ENCODE measurements at regions not wholly inside any gene's neighbourhood (a gene's known extent, or its start where the extent isn't known, plus 50 kb on each side); places are given as distances from the start of the nearest gene placed in this dataset.

GRCh38 chr6:91659891-91660290 lies 1073.0 kb upstream of the MAP3K7 start:
- H3K27me3 Mint-ChIP-seq: no peaks in the 10 kb centered on the region
- ATAC-seq (no peak), DNase-seq (no peak)
- CTCF ChIA-PET: no interaction called here
- no peak overlapping the region for H3K27ac Mint-ChIP-seq
- no peaks in the 10 kb centered on the region for H3K36me3 Mint-ChIP-seq
- H3K9me3 Mint-ChIP-seq (ENCODE audit: low read depth): no peaks in the 10 kb centered on the region
- H3K4me3 Mint-ChIP-seq: no peak overlapping the region
- no peaks in the 10 kb centered on the region for H3K4me1 Mint-ChIP-seq

- H3K36me3 Mint-ChIP-seq: no peaks in the 10 kb centered on the region
- no peak overlapping the region for H3K4me3 Mint-ChIP-seq
- no peaks in the 10 kb centered on the region for H3K9me3 Mint-ChIP-seq (ENCODE audit: low read depth)
- CTCF ChIA-PET: no interaction called here
- H3K27ac Mint-ChIP-seq: no peak overlapping the region
- H3K4me1 Mint-ChIP-seq: no peaks in the 10 kb centered on the region
- no peak for DNase-seq
- ATAC-seq: no peak
- H3K27me3 Mint-ChIP-seq: no peaks in the 10 kb centered on the region
Measured at GRCh38 chr6:91654793-91655192, 1067.9 kb upstream of the MAP3K7 start.

- Mint-ChIP-seq H3K4me3 (no peak overlapping the region), H3K27me3 (no peaks in the 10 kb centered on the region)
- CTCF ChIA-PET: no interaction called here
Measured at GRCh38 chr6:91654357-91654756, 1067.5 kb upstream of the MAP3K7 start.

GRCh38 chr6:91653895-91654294 lies 1067.0 kb upstream of the MAP3K7 start:
- Mint-ChIP-seq H3K9me3 (ENCODE audit: low read depth) (no peaks in the 10 kb centered on the region), H3K36me3 (no peaks in the 10 kb centered on the region), H3K27me3 (no peaks in the 10 kb centered on the region), H3K4me1 (no peaks in the 10 kb centered on the region), H3K27ac (no peak overlapping the region), H3K4me3 (no peak overlapping the region)
- DNase-seq: no peak
- ATAC-seq: no peak
- CTCF ChIA-PET: no interaction called here

More at GRCh38 chr6:91654357-91654756, 1067.5 kb upstream of the MAP3K7 start:
- no peak for ATAC-seq
- H3K9me3 Mint-ChIP-seq (ENCODE audit: low read depth): no peaks in the 10 kb centered on the region
- no peaks in the 10 kb centered on the region for H3K36me3 Mint-ChIP-seq
- DNase-seq: no peak
- no peaks in the 10 kb centered on the region for H3K4me1 Mint-ChIP-seq
- H3K27ac Mint-ChIP-seq: no peak overlapping the region

- Mint-ChIP-seq H3K4me3 (no peak overlapping the region), H3K4me1 (no peaks in the 10 kb centered on the region)
Measured at GRCh38 chr6:91653076-91653723, 1066.3 kb upstream of the MAP3K7 start.

GRCh38 chr6:91646649-91647048 lies 1059.8 kb upstream of the MAP3K7 start:
- Mint-ChIP-seq H3K27me3 (no peaks in the 10 kb centered on the region), H3K4me1 (no peaks in the 10 kb centered on the region), H3K27ac (no peak overlapping the region), H3K36me3 (no peaks in the 10 kb centered on the region), H3K4me3 (no peak overlapping the region), H3K9me3 (ENCODE audit: low read depth) (peaks cover 4% of the 10 kb centered on the region)
- CTCF ChIA-PET: interaction anchor here (0.7 kb wide), 1 partner anchor 917 kb away, joined by 3 read pairs; no protein-coding TSS in a partner anchor
- ATAC-seq (no peak), DNase-seq (no peak)

More at GRCh38 chr6:91653076-91653723, 1066.3 kb upstream of the MAP3K7 start:
- CTCF ChIA-PET: no interaction called here
- Mint-ChIP-seq H3K9me3 (ENCODE audit: low read depth) (no peaks in the 10 kb centered on the region), H3K36me3 (no peaks in the 10 kb centered on the region), H3K27ac (no peak overlapping the region), H3K27me3 (no peaks in the 10 kb centered on the region)
- ATAC-seq: no peak
- no peak for DNase-seq

GRCh38 chr6:91645811-91646210 lies 1058.9 kb upstream of the MAP3K7 start:
- peaks cover 6% of the 10 kb centered on the region for H3K9me3 Mint-ChIP-seq (ENCODE audit: low read depth)
- H3K27me3 Mint-ChIP-seq: no peaks in the 10 kb centered on the region
- no peak overlapping the region for H3K27ac Mint-ChIP-seq
- CTCF ChIA-PET: no interaction called here
- H3K4me1 Mint-ChIP-seq: no peaks in the 10 kb centered on the region
- H3K4me3 Mint-ChIP-seq: no peak overlapping the region
- ATAC-seq (no peak), DNase-seq (no peak)
- H3K36me3 Mint-ChIP-seq: no peaks in the 10 kb centered on the region

- H3K4me3 Mint-ChIP-seq: no peak overlapping the region
- ATAC-seq (no peak), DNase-seq (no peak)
- H3K27me3 Mint-ChIP-seq: no peaks in the 10 kb centered on the region
- CTCF ChIA-PET: no interaction called here
- no peaks in the 10 kb centered on the region for H3K4me1 Mint-ChIP-seq
- H3K9me3 Mint-ChIP-seq (ENCODE audit: low read depth): peaks cover 6% of the 10 kb centered on the region
- no peaks in the 10 kb centered on the region for H3K36me3 Mint-ChIP-seq
- H3K27ac Mint-ChIP-seq: no peak overlapping the region
Measured at GRCh38 chr6:91637217-91637616, 1050.3 kb upstream of the MAP3K7 start.

GRCh38 chr6:91634791-91635190 lies 1047.9 kb upstream of the MAP3K7 start:
- no peaks in the 10 kb centered on the region for H3K4me1 Mint-ChIP-seq
- DNase-seq (no peak), ATAC-seq (no peak)
- no peak overlapping the region for H3K27ac Mint-ChIP-seq
- CTCF ChIA-PET: no interaction called here
- H3K36me3 Mint-ChIP-seq: no peaks in the 10 kb centered on the region
- peaks cover 2% of the 10 kb centered on the region for H3K9me3 Mint-ChIP-seq (ENCODE audit: low read depth)
- H3K4me3 Mint-ChIP-seq: no peak overlapping the region
- H3K27me3 Mint-ChIP-seq: no peaks in the 10 kb centered on the region

GRCh38 chr6:91633374-91634111 lies 1046.7 kb upstream of the MAP3K7 start:
- ATAC-seq (no peak), DNase-seq (no peak)
- H3K4me3 Mint-ChIP-seq: no peak overlapping the region
- H3K4me1 Mint-ChIP-seq: no peaks in the 10 kb centered on the region
- no peaks in the 10 kb centered on the region for H3K36me3 Mint-ChIP-seq
- CTCF ChIA-PET: no interaction called here
- H3K9me3 Mint-ChIP-seq (ENCODE audit: low read depth): peaks cover under 1% of the 10 kb centered on the region
- H3K27ac Mint-ChIP-seq: no peak overlapping the region
- H3K27me3 Mint-ChIP-seq: no peaks in the 10 kb centered on the region

GRCh38 chr6:91632308-91632707 lies 1045.4 kb upstream of the MAP3K7 start:
- Mint-ChIP-seq H3K36me3 (no peaks in the 10 kb centered on the region), H3K4me1 (no peaks in the 10 kb centered on the region), H3K9me3 (ENCODE audit: low read depth) (peaks cover 1% of the 10 kb centered on the region), H3K27ac (no peak overlapping the region), H3K27me3 (no peaks in the 10 kb centered on the region), H3K4me3 (no peak overlapping the region)
- CTCF ChIA-PET: no interaction called here
- DNase-seq (no peak), ATAC-seq (no peak)

GRCh38 chr6:91631227-91631626 lies 1044.4 kb upstream of the MAP3K7 start:
- ATAC-seq (no peak), DNase-seq (no peak)
- CTCF ChIA-PET: no interaction called here
- no peaks in the 10 kb centered on the region for H3K27me3 Mint-ChIP-seq
- peaks cover 1% of the 10 kb centered on the region for H3K9me3 Mint-ChIP-seq (ENCODE audit: low read depth)
- no peaks in the 10 kb centered on the region for H3K4me1 Mint-ChIP-seq
- H3K4me3 Mint-ChIP-seq: no peak overlapping the region
- no peaks in the 10 kb centered on the region for H3K36me3 Mint-ChIP-seq
- no peak overlapping the region for H3K27ac Mint-ChIP-seq

- H3K36me3 Mint-ChIP-seq: no peaks in the 10 kb centered on the region
- H3K9me3 Mint-ChIP-seq (ENCODE audit: low read depth): peaks cover 1% of the 10 kb centered on the region
- H3K4me3 Mint-ChIP-seq: no peak overlapping the region
- no peak for DNase-seq
- H3K4me1 Mint-ChIP-seq: no peaks in the 10 kb centered on the region
- H3K27ac Mint-ChIP-seq: no peak overlapping the region
- H3K27me3 Mint-ChIP-seq: no peaks in the 10 kb centered on the region
- CTCF ChIA-PET: no interaction called here
- no peak for ATAC-seq
Measured at GRCh38 chr6:91626911-91627310, 1040.0 kb upstream of the MAP3K7 start.

- no peak overlapping the region for H3K27ac Mint-ChIP-seq
- ATAC-seq (no peak), DNase-seq (no peak)
- H3K9me3 Mint-ChIP-seq (ENCODE audit: low read depth): peaks cover 2% of the 10 kb centered on the region
- no peaks in the 10 kb centered on the region for H3K27me3 Mint-ChIP-seq
- no peak overlapping the region for H3K4me3 Mint-ChIP-seq
- H3K4me1 Mint-ChIP-seq: no peaks in the 10 kb centered on the region
- H3K36me3 Mint-ChIP-seq: no peaks in the 10 kb centered on the region
- CTCF ChIA-PET: no interaction called here
Measured at GRCh38 chr6:91613481-91613880, 1026.6 kb upstream of the MAP3K7 start.
